Sciatic nerve (tissue), 2 donors: ENCODE measurements at regions not wholly inside any gene's neighbourhood (a gene's known extent, or its start where the extent isn't known, plus 50 kb on each side); places are given as distances from the start of the nearest gene placed in this dataset.

Experiments
- ATAC-seq: fragments of 200-7000 bp; cut with Tn5 transposase; one replicate; pipeline ENCODE4 v1.9.1; 2020; ENCODE audit warnings: mild to moderate bottlenecking, moderate library complexity
- DNase-seq: peaks from one replicate; pipeline ENCODE4 v3.0.0-alpha.2; 2020; ENCODE audit warnings: low spot score
- intact Hi-C: fragments of 100-400 bp; cut with DNase I; formaldehyde crosslinking; loops from one replicate; pipeline ENCODE4 v1.14.2; 2022
- donor health status: DM: no; HTN: no; CAD: no.
- donor health status: DM: no; HTN: no; CAD: no.

DNA sequence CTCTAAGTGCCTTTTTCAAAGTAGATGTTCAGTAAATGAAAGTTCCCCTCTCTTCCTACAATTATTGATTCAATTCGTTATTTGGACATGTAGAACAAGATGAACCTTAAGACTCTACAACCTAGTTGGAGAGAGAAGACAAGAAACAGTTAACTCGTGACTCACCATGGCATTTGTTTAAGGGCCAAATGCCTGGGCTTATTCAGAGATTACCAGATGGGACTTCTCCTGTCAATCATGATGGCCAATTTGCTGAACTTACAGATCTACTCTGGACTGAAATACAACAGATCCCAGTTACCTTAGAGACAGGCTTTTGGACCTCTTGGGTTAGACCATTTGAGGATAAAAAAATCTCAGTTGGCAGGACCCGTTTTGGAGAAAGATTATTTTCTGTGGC, 93.5 kb downstream of the C1orf94 start:
- DNase-seq (no peak), ATAC-seq (no peak)
- intact Hi-C loops: no loop called here

DNA sequence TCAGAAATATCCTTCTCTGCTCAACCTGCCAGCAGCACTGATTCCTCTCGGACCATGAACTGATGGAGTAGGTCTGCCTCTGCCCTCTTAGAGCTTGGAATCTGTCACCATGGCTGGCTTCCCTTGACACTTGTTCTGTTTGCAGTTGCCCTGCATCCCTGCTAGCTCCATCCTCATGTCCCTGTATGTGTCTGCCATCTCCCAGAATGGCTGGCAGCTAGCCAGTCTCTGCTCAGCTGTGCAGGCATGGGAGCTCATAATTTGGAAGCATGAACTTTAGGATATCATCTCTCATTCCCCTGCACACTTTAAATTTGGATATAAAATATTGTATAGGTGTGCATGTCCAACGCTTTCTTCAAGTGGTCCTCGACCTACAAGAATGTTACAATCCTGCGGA, 95.4 kb downstream of the C1orf94 start:
- intact Hi-C loops: no loop called here
- ATAC-seq (no peak), DNase-seq (no peak)

- DNase-seq (no peak), ATAC-seq (no peak)
- intact Hi-C loops: no loop called here
These were observed 98.4 kb downstream of the C1orf94 start for GRCh38 chr1:34275150-34275549.

DNA sequence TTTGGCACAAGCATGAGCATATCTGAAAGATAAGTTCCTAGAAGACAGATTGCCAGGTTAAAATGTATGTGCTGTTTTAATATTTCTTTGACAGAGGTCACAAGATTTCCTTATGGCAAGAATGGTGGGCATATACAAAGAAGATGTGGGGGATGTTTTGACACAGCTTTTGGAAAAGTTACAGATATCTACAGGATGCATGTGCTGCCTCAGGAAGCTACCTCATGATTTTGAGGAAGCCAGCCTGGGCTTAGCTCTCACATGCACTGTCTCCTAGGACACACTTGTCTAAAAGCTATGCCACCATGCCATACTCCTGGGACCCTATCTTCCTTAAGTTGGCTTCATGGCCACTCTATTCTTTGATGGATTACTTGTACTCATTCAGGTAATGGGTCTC, 99.9 kb downstream of the C1orf94 start:
- intact Hi-C loops: no loop called here
- ATAC-seq (no peak), DNase-seq (no peak)

GRCh38 chr1:34277150-34277549, 100.4 kb downstream of the C1orf94 start:
- ATAC-seq (no peak), DNase-seq (no peak)
- intact Hi-C loops: no loop called here

DNA sequence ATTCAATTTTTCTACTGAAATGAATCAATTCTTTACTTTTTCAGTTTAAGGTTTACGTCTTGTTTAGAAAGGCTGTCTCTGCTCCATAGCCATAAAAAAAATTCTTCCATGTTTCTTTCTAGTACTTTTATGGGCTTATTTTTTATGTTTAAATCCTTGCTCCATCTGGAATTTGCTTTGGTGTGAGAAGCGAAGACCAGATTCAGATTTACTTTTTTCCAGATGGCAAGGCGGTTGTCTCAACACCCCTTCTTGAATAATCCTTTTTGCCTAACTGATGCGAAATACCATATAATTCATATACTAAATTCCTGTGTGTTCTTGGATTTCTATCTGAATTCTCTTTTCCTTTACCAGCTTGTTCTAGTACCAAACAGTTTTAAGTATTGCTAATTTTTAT, 101.5 kb downstream of the C1orf94 start:
- intact Hi-C loops: no loop called here
- ATAC-seq: no peak
- no peak for DNase-seq

DNA sequence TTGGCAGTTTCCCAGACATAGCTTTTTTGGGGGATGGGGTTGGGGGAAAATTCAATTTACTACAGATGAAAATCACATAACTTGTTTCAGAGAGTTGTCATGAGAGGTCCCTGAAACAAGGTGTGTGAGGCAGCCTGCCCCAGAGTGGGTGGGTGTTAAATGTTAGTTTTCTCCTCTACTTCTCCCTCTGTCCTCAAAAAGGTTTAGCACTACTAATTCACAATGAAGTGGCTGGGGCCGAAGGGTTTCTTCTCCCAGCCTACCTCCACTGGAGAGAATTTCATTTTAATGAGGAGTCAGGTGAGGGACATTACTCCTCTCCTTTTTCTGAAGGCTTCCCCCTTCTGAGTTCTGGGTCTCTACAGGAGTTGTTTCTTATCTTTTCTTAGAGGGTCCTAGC, 103.3 kb downstream of the C1orf94 start:
- DNase-seq (no peak), ATAC-seq (no peak)
- intact Hi-C loops: no loop called here

DNA sequence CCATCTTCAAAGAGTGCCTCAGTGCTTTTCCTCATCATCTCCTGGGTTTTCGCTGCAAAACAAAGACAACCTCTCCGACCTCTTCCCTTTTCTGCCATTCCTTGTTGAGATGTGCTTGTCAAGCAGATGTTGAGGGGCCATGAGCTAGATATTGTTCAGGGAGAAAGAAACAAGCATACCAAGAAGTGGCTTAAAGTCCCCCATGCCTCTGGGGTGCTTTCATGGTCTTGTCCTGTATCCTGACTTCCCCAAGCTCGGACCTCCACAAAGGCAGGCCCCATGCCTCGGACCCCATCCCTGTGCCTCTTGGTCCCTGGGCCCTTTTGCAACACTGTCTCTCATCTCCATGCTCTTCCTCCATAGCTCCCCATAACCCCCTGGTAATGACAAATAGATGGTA, 103.8 kb downstream of the C1orf94 start:
- ATAC-seq (no peak), DNase-seq (no peak)
- intact Hi-C loops: no loop called here

GRCh38 chr1:34283142-34283541, 106.4 kb downstream of the C1orf94 start:
- intact Hi-C loops: no loop called here

DNA sequence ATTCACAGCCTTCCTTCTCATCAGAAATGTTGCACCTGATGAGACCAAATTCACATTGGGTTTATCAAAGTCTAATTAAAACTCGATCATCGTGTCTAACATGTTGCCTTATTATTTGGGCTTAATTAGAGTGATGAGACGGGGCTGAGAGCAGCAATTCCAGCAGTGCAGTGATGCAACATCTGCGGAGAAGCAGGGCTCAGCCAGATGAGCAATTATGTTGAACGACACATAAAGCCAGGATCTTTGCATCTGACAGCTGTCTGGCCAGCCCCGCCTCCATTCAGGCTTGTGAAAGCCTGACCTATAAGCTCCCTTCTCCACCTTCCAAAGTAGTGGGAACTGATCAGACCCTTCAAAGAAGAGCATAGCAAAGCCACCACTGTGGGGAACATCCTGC, 109.8 kb downstream of the C1orf94 start:
- DNase-seq: no peak
- no peak for ATAC-seq
- intact Hi-C loops: no loop called here

More at GRCh38 chr1:34283142-34283541, 106.4 kb downstream of the C1orf94 start:
- ATAC-seq (no peak), DNase-seq (no peak)

DNA sequence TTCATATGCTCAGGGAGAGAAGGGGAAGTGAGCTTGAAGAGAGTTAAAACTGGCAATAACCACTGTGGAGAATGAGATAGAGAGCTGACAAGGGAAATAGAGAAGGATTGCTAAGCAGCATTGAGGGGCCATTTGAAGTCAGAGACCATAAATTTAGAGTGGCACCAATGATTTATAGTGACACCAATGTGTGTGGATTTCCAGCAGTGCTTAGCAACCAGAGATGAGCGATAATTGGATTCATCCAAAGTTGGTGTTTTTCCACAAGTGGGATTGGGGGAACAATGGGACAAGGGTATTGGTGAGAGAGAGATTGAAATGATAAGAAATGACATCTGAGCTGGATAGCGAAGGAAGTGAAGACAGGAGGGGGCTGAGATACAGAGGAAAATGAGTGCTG, 114.1 kb downstream of the C1orf94 start:
- no peak for ATAC-seq
- intact Hi-C loops: no loop called here
- DNase-seq: no peak

- no peak for DNase-seq
- ATAC-seq: no peak
- intact Hi-C loops: no loop called here
These were observed 115.8 kb downstream of the C1orf94 start for GRCh38 chr1:34292472-34292871.

DNA sequence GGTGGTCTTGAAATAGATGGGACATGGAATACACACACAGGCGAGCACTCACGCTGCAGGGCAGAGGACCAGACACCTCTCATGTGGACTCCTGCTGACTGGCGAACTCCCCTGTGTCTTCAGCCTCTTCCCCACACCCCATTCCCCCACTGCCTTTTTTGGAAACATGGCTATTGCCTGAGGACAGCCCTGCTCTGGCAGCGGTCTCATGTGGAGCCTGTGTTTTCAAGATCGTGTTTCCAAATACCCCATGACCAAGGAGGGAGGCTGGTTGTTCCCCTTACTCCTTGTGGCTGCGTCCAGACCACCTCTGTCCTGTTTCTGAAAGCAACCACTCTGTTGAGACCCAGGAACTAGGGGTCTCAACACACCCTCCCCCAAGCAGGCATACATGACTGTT, 119.4 kb downstream of the C1orf94 start:
- intact Hi-C loops: no loop called here
- DNase-seq (no peak), ATAC-seq (no peak)

DNA sequence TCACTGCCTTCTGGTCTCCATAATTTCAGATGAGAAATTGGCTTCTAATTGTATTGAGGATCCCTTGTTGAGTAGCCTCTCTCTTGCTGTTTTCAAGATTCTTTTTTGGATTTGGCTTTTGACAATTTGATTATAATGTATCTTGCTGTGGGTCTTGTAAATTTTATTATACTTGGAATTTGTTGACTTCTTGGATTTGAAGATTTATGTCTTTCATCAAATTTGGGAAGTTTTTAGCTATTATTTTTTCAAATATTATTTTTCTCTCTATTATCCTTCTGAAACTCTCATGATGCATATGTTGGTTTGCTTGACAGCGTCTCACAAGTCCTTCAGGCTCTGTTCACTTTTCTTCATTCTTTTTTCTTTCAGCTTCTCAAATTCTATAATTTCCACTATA, 126.1 kb downstream of the C1orf94 start:
- ATAC-seq: no peak
- intact Hi-C loops: no loop called here
- DNase-seq: no peak

DNA sequence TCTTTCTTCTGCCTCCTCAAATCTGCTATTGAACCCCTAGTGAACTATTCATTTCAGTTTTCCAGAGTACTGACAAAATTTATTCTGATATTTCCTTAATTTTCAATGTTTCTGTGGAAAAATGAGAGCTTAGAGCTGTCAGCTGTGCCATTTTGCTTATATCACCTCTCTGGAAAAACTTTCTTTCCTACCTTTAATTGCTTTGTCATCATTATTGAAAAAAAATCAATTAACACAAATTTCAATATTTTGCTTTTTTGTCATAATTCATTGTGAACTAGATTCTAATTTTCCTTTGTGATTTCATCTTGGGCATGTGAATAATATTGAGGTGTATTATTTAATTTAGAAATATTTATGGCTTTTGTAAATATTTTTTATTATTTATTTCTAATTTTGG, 126.5 kb downstream of the C1orf94 start:
- no peak for ATAC-seq

DNA sequence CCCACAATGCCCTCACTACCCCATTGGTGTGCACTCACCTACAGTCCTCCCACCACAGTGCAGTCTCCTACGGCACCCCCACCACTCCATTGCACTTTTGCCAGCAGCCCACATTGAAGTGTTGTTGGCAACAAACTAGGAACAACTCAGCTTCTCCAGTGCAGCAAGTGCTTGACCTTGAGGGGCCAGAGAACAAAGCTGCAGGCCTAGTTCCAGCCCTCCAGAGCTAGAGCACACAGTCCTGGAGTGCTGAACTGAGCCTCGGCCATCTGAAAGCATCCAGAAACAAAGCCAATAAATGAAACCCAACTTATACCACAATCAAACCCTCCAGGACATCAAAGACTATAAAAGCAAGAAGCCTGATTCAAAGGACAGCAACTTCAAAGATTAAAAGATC, 129.9 kb downstream of the C1orf94 start:
- no peak for ATAC-seq
- no peak for DNase-seq
- intact Hi-C loops: no loop called here

More for the DNA sequence above, 126.5 kb downstream of the C1orf94 start:
- no peak for DNase-seq
- intact Hi-C loops: no loop called here

DNA sequence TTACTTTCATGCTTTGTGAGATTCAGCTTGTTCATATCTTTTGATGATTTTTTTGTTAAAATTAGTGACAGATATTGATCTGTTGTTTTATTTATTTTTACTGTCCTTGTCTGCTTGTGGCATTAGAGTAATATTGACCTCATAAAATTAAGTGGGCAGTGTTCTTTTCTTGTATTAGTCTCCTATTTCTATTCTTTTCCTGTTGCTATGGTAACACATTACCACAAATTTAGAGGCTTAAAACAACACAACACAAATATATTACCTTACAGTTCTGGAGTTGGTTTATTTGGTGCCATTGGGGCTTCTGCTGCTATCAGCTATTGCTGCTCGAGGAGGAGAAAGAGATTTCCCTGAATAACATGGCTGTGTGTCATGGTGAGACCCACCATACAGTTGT, 135.7 kb downstream of the C1orf94 start:
- DNase-seq: no peak
- no peak for ATAC-seq
- intact Hi-C loops: no loop called here

GRCh38 chr1:34315974-34316373, 139.3 kb downstream of the C1orf94 start:
- intact Hi-C loops: no loop called here
- DNase-seq (no peak), ATAC-seq (no peak)

DNA sequence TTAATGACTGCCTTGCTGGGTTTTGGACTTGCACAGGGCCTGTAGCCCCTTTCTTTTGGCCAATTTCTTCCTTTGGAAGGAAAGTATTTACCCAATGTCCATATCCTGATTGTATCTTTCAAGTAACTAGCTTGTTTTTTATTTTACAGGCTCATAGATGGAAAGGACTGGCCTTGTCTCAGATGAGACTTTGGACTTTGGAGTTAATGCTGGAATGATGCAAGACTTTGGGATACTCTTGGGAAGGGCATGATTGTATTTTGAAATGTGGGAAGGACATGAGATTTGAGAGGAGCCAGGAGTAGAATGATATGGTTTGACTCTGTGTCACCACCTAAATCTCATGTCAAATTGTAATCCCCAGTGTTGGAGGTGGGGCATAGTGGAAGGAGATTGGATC, 140.1 kb downstream of the C1orf94 start:
- no peak for DNase-seq
- ATAC-seq: no peak
- intact Hi-C loops: no loop called here

GRCh38 chr1:34319218-34319617, 142.5 kb downstream of the C1orf94 start:
- ATAC-seq: no peak
- intact Hi-C loops: no loop called here
- no peak for DNase-seq

DNA sequence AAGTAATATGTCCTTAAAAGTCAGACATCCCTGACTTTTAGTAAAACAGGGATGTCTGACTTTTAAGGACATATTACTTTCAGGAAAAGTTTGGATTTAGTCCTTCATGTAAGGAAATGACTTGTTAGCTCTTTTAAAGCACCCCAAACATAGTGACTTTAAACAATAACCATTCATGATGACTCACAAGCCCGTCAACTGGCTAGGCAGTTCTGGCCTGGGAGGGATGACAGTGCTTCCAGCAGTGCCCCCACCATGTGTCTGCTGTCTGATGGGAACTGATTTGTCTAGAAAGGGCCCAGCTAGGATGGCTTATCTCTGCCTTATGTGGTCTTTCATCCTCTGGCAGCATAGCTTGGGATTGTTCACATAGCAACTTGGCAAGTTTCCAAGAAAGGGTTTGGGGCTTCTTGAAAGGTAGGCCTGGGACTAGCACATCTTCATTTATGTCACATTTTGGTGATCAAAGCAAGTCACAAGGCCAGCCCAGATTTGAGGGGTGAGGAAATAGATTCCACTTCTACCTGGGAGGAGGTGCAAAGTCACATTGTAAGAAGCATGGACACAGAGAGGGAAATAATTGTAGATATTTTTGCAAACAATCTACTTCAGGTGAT, 143.5 kb downstream of the C1orf94 start:
- DNase-seq (no peak), ATAC-seq (no peak)
- intact Hi-C loops: no loop called here

GRCh38 chr1:34322969-34323368, 146.3 kb downstream of the C1orf94 start:
- intact Hi-C loops: no loop called here
- no peak for ATAC-seq
- DNase-seq: no peak
